Coronary artery (tissue), 2 donors: ENCODE measurements at regions not wholly inside any gene's neighbourhood (a gene's known extent, or its start where the extent isn't known, plus 50 kb on each side); places are given as distances from the start of the nearest gene placed in this dataset.
"Not testable (repeated sequence)": the region's sequence is repeated elsewhere in the genome, so short reads cannot be mapped to it uniquely, and the experiment has no call there.

Experiments used
- DNase-seq: peaks from one replicate; pipeline ENCODE4 v3.0.0-alpha.2; 2017; ENCODE audit warnings: low spot score
- H3K27ac ChIP-seq, 2 donors: fragments of 200-600 bp; sonication (generic); one replicate each; pipeline ENCODE4 v1.5.1; 2016 to 2019
- H3K4me3 ChIP-seq: fragments of 200-600 bp; sonication (generic); 2 replicates; pipeline ENCODE4 v1.5.1; 2016; ENCODE audit warnings: mild to moderate bottlenecking, moderate library complexity
- CTCF ChIP-seq: fragments of 200-600 bp; sonication (generic); IDR thresholded peaks from one replicate; pipeline ENCODE4 v1.5.1; 2019; ENCODE audit warnings: antibody characterized with exemption

- no peak for DNase-seq
- no peak for TF ChIP-seq CTCF
- H3K4me3 ChIP-seq, result no peak overlapping the region
- no peak overlapping the region for H3K27ac ChIP-seq
Measured at GRCh38 chr22:25461301-25461700, 103.2 kb upstream of the GRK3 start.

- H3K27ac ChIP-seq, H3K4me3 ChIP-seq: not testable (repeated sequence)
- TF ChIP-seq CTCF, result peak; percentile 96
- peak; percentile 81 for DNase-seq
Measured at GRCh38 chr22:25462474-25463346, 101.8 kb upstream of the GRK3 start.

- not testable (repeated sequence) for DNase-seq, H3K4me3 ChIP-seq, H3K27ac ChIP-seq
Measured at GRCh38 chr22:25463347-25463628, 101.2 kb upstream of the GRK3 start.

- H3K4me3 ChIP-seq, H3K27ac ChIP-seq, DNase-seq: not testable (repeated sequence)
Measured at GRCh38 chr22:25464326-25464725, 100.1 kb upstream of the GRK3 start.

GRCh38 chr22:25465949-25466348 lies 98.5 kb upstream of the GRK3 start:
- TF ChIP-seq CTCF, result no peak
- Histone ChIP-seq H3K4me3 (no peak overlapping the region), H3K27ac (no peak overlapping the region)
- no peak for DNase-seq

DNA sequence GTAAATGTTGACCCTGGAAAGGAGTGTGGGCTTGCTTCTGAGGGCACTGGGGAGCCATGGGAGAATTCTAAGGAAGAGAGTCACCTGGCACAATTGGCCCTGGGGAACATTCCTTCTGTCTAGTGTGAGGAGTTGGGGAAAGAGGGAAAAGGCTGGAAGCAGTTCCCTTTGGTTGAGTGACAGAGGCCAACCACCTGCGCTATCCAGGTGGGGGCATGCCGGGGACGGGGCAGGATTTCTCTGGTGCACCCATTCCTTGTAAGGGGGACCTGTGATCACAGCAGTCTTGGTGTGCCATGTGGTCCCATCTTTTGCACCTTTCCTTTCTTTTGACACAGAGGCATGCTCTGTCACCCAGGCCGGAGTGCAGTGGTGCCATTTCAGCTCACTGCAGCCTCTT lies 92.1 kb upstream of the GRK3 start:
- no peak overlapping the region for H3K27ac ChIP-seq
- H3K4me3 ChIP-seq, result no peak overlapping the region
- no peak for DNase-seq
- no peak for TF ChIP-seq CTCF

DNA sequence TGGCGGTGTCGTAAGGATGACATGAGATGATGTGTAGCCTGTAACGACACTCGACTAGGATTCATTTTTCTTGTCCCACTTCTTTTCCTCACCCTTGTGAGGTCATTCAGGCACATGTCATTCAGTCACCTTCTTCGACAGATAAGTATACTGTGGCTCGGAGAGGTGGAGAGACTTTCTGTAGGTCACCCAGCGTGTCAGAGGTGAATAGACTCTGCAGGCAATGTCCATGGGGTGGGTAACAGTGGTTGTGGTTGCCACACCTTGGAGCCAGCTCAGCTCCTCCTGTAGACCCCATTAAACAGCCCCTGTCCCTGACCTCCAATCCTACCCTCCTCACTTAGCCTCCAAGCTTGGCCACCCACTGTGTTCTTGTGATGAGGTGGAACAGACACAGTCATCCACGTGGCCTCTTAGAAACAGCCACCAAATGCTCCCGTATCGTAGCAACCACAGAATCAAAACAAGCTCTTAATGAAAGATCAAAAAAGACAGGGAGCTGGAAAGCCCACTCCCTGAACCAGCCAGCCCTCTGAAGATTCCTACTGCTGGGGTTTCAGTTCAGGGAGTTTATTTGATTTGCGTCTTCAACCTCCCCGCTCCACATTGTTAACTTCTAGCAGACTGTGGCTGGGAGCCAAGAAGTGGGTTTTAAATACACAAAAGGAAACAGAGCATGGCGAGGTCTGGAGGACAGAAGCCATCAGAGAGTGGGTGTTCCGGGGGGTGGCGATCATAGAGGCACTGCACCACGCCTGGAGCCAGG lies 89.0 kb upstream of the GRK3 start:
- TF ChIP-seq CTCF, result no peak
- no peak for DNase-seq
- Histone ChIP-seq H3K27ac (no peak overlapping the region), H3K4me3 (no peak overlapping the region)

- peak overlapping the region in 1 of 2 donors; percentile 76 for H3K27ac ChIP-seq
- H3K4me3 ChIP-seq, result no peak overlapping the region
- no peak for TF ChIP-seq CTCF
- DNase-seq, result no peak
Measured at GRCh38 chr22:25477358-25477757, 87.1 kb upstream of the GRK3 start.
